Panc1 (cell line): ENCODE measurements at regions not wholly inside any gene's neighbourhood (a gene's known extent, or its start where the extent isn't known, plus 50 kb on each side); places are given as distances from the start of the nearest gene placed in this dataset.

Source experiments
- ATAC-seq: fragments of 200-7000 bp; cut with Tn5 transposase; 2 replicates; pipeline ENCODE4 v1.9.1; 2020; ENCODE audit warnings: mild to moderate bottlenecking, moderate library complexity
- BruUV-seq: library from RNA; stranded (reverse); fragments of 400-500 nt; replicated peaks from 2 replicates; lab custom pipeline; 2021; lab: Mats Ljungman, UMichigan
- CTCF ChIA-PET: fragments of 300-600 bp; sonication (Branson Sonifier 250); formaldehyde crosslinking; loops from one replicate; lab custom pipeline; 2022; ENCODE audit warnings: antibody characterized with exemption; lab: Charles Lee
- POLR2A ChIA-PET: fragments of 300-600 bp; sonication (Branson Sonifier 250); formaldehyde crosslinking; loops from one replicate; lab custom pipeline; 2022; ENCODE audit warnings: antibody characterized with exemption; lab: Charles Lee
- DNase-seq: peaks from one replicate; pipeline ENCODE4 v3.0.0-alpha.2; 2010; ENCODE audit warnings: low read depth, low spot score
- H3K27ac ChIP-seq: 2 replicates; pipeline ENCODE4 v1.5.1; 2011; ENCODE audit warnings: mild to moderate bottlenecking, low read length, inconsistent platforms
- H3K27me3 ChIP-seq: fragments of 200-500 bp; sonication (Bioruptor generic); 2 replicates; pipeline ENCODE4 v1.6.0; 2014; ENCODE audit warnings: low read length, inconsistent platforms; ENCODE audit not compliant: control insufficient read depth, insufficient read depth
- H3K36me3 ChIP-seq: fragments of 200-500 bp; sonication (Bioruptor generic); 2 replicates; pipeline ENCODE4 v1.5.1; 2014; ENCODE audit warnings: inconsistent platforms, mild to moderate bottlenecking, low read length, moderate library complexity; ENCODE audit not compliant: control insufficient read depth, insufficient read depth
- H3K4me1 ChIP-seq: 2 replicates; pipeline ENCODE4 v1.5.1; 2011; ENCODE audit warnings: inconsistent platforms, mild to moderate bottlenecking, low read length, moderate library complexity; ENCODE audit not compliant: control insufficient read depth, insufficient read depth
- H3K4me3 ChIP-seq, 2 experiments: 2 replicates each; pipeline ENCODE4 v1.5.1; 2011 to 2012; ENCODE audit warnings: low read depth in 2 of 2, low read length in 2 of 2, mild to moderate bottlenecking in 2 of 2, inconsistent platforms in 1 of 2, moderate library complexity in 1 of 2
- H3K9me3 ChIP-seq: fragments of 200-500 bp; sonication (Bioruptor generic); 2 replicates; pipeline ENCODE4 v1.5.1; 2014; ENCODE audit warnings: low read depth, mild to moderate bottlenecking, inconsistent platforms, low read length, moderate library complexity; ENCODE audit not compliant: control insufficient read depth, insufficient read depth
- CTCF ChIP-seq: fragments of 450-650 bp; IDR thresholded peaks from 2 replicates; pipeline ENCODE4 v1.5.1; 2017; ENCODE audit warnings: mild to moderate bottlenecking
- POLR2AphosphoS5 ChIP-seq: IDR thresholded peaks from 2 replicates; pipeline ENCODE4 v1.6.1; 2012; ENCODE audit warnings: mild to moderate bottlenecking, low read depth, low read length, moderate library complexity
- REST ChIP-seq, 2 experiments: IDR thresholded peaks; 2 replicates each; pipeline ENCODE4 v1.6.1; 2011 to 2012; ENCODE audit warnings: low read depth in 2 of 2, control low read depth in 1 of 2, low read length in 1 of 2, mild to moderate bottlenecking in 1 of 2, moderate library complexity in 1 of 2; ENCODE audit not compliant: insufficient read depth in 1 of 2
- SIN3A ChIP-seq: IDR thresholded peaks from 2 replicates; pipeline ENCODE4 v1.6.1; 2012; ENCODE audit warnings: low read depth, mild to moderate bottlenecking, low read length, moderate library complexity, borderline replicate concordance; ENCODE audit not compliant: insufficient read depth
- TCF7L2 ChIP-seq: IDR thresholded peaks from 2 replicates; pipeline ENCODE4 v1.6.1; 2011; ENCODE audit warnings: mild to moderate bottlenecking, low read depth, low read length, inconsistent platforms
- in situ Hi-C: cut with HindIII; loops from 2 replicates; pipeline ENCODE4 v1.10.0; 2016; ENCODE audit warnings: low sequenced_read_pairs, low pct_unique_long_range_greater_than_20kb
- intact Hi-C: fragments of 100-400 bp; cut with micrococcal nuclease; formaldehyde crosslinking; loops from one replicate; pipeline ENCODE4 v1.10.0; 2022; ENCODE audit not compliant: unreplicated experiment

DNA sequence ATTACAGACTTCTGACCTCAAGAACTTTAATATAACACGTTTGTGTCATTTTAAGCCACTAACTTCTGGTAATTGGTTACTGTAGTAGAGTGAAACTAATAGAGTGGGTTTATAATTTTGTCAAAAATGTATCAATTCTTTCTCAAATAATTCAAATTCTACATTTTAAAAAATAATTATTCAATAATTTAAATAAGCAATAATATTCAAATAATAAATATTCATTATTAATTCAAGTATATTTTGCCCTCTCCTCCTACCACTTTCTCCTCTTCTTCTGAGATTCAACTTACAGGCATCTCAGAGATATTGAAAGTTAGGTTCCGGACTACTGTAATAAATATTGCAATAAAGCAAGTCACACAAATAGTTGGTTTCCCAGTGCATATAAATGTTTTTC is 1107.1 kb downstream of the KCNT2 start:
- Histone ChIP-seq H3K4me1 (no peaks in the 10 kb centered on the region), H3K27me3 (no peaks in the 10 kb centered on the region), H3K27ac (no peak overlapping the region), H3K9me3 (no peaks in the 10 kb centered on the region), H3K36me3 (no peaks in the 10 kb centered on the region), H3K4me3 (no peak overlapping the region)
- intact Hi-C loops: no loop called here
- DNase-seq (no peak), ATAC-seq (no peak)
- in situ Hi-C loops: no loop called here
- POLR2A ChIA-PET: no interaction called here
- CTCF ChIA-PET: no interaction called here
- TF ChIP-seq POLR2AphosphoS5: no peak
- no peak for TF ChIP-seq REST (IDR thresholded peaks at IDR 0.05; ENCODE audit: insufficient read depth in 1 of 2, low read depth in 2 of 2, low read length in 1 of 2)
- TF ChIP-seq SIN3A: no peak
- TF ChIP-seq TCF7L2: no peak
- no peak for TF ChIP-seq CTCF
- no TSS peak for BruUV-seq

DNA sequence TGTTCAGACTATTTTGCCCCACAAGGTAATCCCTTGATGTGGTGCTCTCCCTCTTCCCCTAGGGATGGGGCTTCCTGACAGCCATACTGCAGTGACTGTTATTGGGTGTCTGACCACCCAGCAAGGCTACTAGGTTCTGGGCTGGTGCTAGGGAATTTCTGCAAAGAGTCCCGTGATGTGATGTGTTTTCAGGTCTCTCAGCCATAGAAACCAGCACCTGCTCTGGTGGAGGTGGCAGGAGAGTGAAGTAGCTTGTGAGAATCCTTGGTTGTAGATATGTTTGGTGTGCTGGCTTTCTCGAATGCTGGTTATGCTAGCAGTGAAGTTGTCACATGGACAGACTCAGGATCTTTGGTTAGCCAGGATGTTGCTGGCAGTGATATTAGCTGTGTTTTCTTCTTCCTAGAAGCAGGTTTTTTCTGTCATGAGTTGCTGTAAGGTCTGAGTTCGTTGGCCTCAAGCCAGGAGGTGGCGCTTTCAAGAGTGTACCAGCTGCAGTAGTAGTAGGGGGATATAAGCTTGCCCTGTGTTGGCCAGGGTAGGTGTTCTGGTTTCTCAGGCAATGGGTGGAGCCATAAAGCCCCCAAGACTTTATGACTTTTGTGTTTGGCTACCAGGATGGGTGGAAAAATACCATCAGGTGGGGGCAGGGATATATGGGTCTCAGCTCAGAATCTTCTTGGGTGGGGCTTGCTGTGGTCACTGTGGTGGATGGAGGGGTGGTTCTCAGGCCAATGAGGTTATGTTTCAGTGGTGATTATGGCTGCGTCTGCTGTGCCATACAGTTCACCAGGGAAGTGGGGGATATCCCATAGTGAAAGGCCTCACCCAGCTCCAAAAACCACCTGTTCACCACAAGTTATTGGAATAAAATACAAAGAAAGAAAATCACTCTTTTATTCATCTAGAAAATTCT is 1112.3 kb downstream of the KCNT2 start:
- in situ Hi-C loops (no loop called here), intact Hi-C loops (no loop called here)
- ATAC-seq (no peak), DNase-seq (no peak)
- no peaks in the 10 kb centered on the region for H3K4me1 ChIP-seq
- no TSS peak for BruUV-seq
- H3K36me3 ChIP-seq: no peaks in the 10 kb centered on the region
- POLR2A ChIA-PET: no interaction called here
- H3K4me3 ChIP-seq: no peak overlapping the region
- no peaks in the 10 kb centered on the region for H3K9me3 ChIP-seq
- no peak for TF ChIP-seq REST (IDR thresholded peaks at IDR 0.05; ENCODE audit: insufficient read depth in 1 of 2, low read depth in 2 of 2, low read length in 1 of 2)
- no peak for TF ChIP-seq TCF7L2
- TF ChIP-seq SIN3A: no peak
- TF ChIP-seq CTCF: no peak
- TF ChIP-seq POLR2AphosphoS5: no peak
- no peak overlapping the region for H3K27ac ChIP-seq
- CTCF ChIA-PET: no interaction called here
- H3K27me3 ChIP-seq: no peaks in the 10 kb centered on the region
